ENCODE measurements at regions not wholly inside any gene's neighbourhood (a gene's known extent, or its start where the extent isn't known, plus 50 kb on each side); places are given as distances from the start of the nearest gene placed in this dataset.

GRCh38 chr6:143620447-143620846, 57.3 kb upstream of the PHACTR2 start:
- TF ChIP-seq MAX (IDR thresholded peaks at IDR 0.05), result no peak
- TF ChIP-seq RXRA (IDR thresholded peaks at IDR 0.05; ENCODE audit: insufficient read depth, low read depth, low read length), result no peak
- no peak for TF ChIP-seq EZH2 (IDR thresholded peaks at IDR 0.05; ENCODE audit: low read depth, low read length, severe bottlenecking)
- TF ChIP-seq RAD21 (IDR thresholded peaks at IDR 0.05 in 1 of 2, conservative IDR thresholded peaks at IDR 0.05 in 1 of 2; ENCODE audit: low read depth in 2 of 2, low read length in 2 of 2), result no peak
- TF ChIP-seq POLR2A (IDR thresholded peaks at IDR 0.05; ENCODE audit: control extremely low read depth in 1 of 2, low read depth in 2 of 2, low read length in 2 of 2), result no peak
- TF ChIP-seq, protein P1, sequence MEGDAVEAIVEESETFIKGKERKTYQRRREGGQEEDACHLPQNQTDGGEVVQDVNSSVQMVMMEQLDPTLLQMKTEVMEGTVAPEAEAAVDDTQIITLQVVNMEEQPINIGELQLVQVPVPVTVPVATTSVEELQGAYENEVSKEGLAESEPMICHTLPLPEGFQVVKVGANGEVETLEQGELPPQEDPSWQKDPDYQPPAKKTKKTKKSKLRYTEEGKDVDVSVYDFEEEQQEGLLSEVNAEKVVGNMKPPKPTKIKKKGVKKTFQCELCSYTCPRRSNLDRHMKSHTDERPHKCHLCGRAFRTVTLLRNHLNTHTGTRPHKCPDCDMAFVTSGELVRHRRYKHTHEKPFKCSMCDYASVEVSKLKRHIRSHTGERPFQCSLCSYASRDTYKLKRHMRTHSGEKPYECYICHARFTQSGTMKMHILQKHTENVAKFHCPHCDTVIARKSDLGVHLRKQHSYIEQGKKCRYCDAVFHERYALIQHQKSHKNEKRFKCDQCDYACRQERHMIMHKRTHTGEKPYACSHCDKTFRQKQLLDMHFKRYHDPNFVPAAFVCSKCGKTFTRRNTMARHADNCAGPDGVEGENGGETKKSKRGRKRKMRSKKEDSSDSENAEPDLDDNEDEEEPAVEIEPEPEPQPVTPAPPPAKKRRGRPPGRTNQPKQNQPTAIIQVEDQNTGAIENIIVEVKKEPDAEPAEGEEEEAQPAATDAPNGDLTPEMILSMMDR (IDR thresholded peaks at IDR 0.05; ENCODE audit: control extremely low read depth in 1 of 3, insufficient read depth in 1 of 3, low read depth in 1 of 3, low read length in 3 of 3), result no peak
- TF ChIP-seq KDM5A (IDR thresholded peaks at IDR 0.05; ENCODE audit: low read length), result no peak
- no peak for TF ChIP-seq EP300 (IDR thresholded peaks at IDR 0.05; ENCODE audit: borderline replicate concordance in 1 of 2, low read depth in 2 of 2, low read length in 2 of 2)
- no peak for TF ChIP-seq CHD2 (IDR thresholded peaks at IDR 0.05; ENCODE audit: low read length)
- no peak for TF ChIP-seq RFX5 (IDR thresholded peaks at IDR 0.05; ENCODE audit: borderline replicate concordance, low read depth, low read length)
- TF ChIP-seq JUND (IDR thresholded peaks at IDR 0.05; ENCODE audit: low read length), result no peak

Data from H1 (cell line).